ENCODE measurements at regions not wholly inside any gene's neighbourhood (a gene's known extent, or its start where the extent isn't known, plus 50 kb on each side); places are given as distances from the start of the nearest gene placed in this dataset.
"Not testable (repeated sequence)": the region's sequence is repeated elsewhere in the genome, so short reads cannot be mapped to it uniquely, and the experiment has no call there.

DNA sequence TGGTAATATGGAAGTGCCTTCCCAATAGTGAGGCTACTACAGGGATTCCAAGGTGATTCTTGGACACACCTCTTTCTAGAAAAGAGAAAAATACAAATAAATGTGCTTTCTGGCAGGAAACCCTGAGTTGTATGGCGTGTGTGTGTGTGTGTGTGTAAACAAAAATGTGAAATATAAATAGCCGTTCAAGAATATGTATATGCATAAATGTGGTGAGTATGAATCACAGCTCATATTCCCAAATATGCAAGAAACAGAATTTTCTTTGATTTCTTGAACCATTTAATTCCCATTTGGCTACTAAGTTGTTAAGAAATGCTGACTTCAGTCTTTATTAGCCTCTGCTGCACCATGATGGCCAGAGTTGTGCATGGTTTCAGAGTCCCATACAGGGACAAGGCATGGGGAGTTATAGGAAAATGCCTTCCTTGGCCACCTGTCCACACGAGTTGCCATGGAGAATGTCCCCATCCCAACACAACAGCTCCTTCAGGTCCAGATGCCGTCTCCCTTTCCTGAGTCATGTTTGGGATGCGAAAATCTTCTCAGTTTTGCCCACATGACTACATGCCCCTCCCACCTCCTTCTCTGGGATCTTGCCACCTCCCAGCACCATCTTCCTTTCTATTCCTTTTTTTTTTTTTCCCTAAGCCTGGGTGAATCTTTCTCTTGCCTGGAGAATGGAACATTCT is 312.4 kb upstream of the ECI2 start:
- no peak for DNase-seq

DNA sequence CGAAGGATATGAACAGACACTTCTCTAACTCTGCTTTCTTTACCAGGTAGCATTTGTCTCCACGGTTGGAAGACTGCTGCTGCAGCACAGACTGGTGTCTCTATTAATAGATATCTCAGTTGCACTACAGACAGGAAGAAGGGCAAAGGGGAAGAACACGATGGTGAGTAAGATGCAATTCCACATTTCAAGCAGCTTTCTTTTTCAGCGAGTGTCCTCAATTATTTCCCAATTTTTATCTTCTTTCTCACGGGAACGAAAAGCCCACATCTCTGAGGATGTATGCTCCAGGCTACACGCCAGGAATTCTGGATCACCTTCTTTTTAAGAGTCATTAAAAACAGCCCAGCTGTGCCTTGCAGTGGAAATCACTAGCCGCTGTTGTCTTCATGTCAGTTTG is 311.6 kb upstream of the ECI2 start:
- DNase-seq, result no peak

DNA sequence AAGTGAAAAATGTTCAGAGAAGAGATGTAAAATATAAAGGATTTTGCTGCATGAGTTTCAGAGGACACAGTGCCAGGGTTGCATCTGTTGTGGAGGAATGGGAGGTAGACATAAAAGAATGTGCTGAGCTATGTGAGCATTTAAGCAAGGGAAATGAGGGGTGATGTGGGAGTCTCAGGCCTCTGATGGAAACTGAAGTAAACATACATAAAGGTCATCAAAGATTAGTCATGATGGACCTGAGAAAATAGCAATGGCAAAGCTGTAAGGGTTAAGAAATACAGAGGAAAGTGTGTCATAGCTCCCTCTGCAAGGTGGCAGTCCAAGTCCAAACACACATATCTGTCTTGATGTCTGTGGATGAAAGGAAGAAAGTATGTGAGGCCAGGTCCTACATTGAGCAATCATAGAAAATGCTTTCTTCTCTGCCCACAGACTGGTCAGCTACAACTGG is 306.6 kb upstream of the ECI2 start:
- DNase-seq, result no peak

DNA sequence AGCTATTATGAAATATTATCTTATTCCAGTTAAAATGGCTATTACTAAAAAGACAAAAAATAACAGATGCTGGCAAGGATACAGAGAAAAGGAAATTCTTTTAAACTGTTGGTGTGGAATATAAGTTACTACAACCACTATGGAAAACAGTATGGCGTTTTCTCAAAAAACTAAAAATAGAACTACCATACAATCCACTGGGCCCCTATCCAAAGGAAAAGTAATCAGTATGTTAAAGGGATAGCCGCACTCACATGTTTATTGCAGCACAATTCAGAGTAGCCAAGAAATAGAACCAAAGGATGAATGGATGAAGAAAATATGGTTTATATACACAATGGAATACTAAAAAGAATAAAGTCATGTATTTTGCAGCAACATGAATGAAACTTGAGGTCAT is 303.8 kb upstream of the ECI2 start:
- DNase-seq, result no peak

DNA sequence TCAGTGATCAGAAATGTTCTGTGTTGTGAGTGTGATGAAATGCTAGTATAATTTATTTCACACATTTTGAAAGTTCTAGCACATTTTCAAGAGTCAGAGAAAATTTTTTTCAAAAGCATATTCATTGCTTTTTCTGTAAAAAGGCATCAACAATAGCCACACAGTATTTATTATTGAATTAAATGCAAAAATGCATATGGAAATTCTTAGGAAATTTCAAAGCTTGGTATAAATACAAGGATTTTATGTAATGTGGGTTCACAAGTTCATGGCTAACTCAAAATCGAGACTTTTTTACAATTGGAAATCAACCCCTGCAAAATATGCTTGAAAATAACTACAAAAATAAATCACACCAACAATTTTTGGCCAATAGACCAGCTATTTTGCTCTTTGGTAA is 302.0 kb upstream of the ECI2 start:
- DNase-seq, result no peak

DNA sequence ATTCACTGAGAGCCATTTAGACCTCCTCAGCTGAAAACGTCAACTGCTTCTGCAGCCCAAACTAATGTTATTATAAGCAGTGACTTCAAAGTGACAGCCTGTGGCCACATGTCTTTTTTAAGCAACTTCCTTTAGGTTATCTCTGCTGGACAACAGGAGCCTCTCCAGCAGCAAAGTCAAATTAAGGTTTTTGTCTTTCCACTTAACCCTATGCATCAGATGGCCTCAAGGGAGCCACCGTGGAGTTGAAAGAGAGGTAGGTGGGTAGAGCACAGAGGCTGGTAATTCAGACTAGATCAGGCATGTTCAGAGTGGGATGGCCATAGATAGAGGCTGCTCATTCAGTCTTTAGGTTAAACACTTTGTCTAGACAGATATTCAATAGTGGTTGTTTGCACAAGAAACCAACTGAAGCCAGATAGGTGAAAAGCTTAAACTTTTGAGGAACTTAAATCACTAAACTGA is 300.6 kb upstream of the ECI2 start:
- DNase-seq, result no peak

DNA sequence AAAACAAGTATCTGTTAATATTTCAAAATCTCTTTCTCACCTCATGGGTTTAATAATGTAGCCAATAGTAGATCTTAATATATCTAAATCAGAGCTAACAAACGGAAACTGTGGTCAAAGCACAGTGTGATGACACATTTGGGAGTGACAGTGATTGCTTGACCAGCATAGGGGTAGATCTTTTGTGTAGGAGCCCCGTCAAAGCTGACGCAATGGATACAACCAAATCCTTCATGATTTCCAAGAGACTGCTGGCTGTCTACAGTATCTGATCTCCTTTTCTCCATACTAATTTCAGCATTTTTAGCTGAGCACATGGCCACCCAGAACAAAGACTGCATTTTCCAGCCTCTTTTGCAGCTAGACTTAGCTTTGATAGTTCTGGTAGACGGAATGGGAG is 299.3 kb upstream of the ECI2 start:
- DNase-seq, result no peak

DNA sequence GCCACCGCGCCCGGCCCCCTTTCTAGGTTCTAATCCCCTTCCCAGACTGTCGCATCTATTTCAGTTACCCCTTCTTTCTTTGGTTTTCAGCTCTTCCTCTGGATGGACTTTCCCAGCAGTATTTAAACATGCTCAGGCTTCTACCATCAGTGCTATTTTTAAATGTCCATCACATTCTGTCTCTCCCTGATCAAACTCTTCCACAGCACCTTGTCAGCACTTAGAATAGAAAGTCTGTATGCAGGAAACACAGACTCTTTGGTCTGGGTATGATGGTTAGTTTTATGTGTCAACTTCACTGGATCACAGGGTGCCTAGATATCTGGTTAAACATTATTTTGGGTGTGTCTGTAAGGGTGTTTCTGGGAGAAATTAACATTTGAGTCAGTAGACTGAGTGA is 297.8 kb upstream of the ECI2 start:
- DNase-seq, result no peak

DNA sequence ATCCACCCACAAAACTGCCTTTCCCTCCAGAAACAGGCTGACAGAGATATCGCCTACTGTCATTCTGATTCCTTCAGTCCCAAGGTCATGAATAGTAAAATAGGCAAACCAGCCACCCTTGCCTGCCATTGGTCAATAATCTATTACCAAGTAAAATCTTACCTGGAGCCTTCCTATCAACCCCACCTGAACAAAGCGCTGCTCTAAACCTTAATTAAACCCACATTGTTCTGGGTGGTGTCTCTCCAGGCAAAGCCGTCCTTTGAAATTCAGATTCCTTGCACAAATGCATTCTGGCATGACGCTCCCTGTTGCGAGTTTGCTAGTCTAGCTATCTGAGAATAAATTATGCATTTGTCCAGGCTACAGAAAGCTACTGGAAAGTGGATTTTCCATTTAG is 291.6 kb upstream of the ECI2 start:
- no peak for DNase-seq

DNA sequence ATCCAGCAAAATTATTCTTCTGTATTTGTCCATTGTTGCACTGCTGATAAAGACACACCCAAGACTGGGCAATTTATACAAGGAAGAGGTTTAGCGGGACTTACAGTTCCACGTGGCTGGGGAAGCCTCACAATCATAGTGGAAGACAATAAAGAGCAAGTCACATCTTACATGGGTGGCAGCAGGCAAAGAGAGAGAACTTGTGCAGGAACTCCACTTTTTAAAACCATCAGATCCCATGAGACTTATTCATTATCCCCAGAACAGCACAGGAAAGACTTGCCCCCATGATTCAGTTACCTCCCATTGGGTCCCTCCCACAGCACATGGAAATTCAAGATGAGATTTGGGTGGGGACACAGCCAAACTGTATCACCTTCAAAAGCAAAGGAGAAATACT is 286.5 kb upstream of the ECI2 start:
- DNase-seq, result no peak

DNA sequence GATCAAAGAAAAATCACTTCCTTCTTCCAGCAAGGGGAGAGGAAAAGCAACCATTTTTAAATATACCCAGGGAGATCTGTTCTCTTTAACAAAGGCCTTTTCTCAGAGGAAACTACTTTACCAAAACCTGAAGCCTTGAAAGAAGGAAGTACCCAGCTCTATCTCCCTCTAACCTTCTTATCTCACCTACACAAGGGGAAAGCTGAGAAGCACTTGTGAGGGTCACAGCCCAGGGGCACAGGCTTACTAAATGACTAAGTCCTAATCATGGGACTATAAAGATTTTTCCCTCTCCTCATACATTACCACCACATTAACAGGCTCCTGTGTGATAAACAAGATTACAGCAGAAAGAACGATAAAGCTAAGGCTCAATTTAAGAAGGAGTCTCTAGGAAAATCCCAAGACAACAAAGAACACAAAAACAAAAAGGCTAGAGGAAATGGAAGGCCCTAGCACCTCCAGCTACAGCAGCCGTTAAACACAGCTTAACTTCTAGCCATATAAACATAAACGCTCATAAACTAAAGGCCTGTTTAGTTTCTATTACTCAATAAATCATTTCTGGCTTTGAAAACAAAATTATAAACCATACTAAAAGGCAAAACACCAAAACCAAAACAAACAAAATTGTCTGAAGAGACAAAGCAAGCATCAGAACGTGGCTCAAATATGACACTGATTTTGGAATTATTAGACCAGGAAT is 284.9 kb upstream of the ECI2 start:
- no peak for DNase-seq

DNA sequence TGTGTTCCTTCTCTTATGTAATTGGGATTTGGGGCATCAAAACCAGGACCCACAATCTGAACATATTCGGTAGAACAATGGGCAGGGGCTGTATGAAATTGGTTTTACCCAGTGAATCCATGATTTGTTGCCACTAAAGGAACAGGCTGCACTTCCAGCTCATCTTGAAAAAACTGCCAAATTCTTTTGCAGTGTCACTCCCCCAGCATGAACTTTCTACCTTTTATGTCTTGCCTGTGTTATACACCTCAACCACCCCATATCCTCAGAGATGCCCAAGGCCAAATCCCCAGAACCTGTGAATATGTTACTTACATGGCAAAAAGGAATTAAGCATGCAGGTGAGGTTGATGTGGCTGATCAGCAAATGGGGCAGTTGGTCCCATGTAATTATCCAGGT is 280.2 kb upstream of the ECI2 start:
- DNase-seq, result no peak

DNA sequence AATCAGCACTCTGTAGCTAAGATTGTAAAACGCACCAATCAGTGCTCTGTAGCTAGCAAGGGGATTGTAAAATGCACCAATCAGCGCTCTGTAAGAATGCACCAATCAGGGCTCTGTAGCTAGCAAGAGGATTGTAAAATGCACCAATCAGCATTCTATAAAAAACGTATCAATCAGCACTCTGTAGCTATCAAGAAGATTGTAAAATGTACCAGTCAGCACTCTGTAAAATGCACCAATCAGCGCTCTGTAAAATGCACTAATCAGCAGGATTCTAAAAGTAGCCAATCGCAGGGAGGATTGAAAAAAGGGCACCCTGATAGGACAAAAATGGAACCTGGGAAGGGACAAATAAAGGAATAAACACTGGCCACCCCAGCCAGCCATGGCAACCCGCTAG is 278.7 kb upstream of the ECI2 start:
- DNase-seq, result not testable (repeated sequence)

DNA sequence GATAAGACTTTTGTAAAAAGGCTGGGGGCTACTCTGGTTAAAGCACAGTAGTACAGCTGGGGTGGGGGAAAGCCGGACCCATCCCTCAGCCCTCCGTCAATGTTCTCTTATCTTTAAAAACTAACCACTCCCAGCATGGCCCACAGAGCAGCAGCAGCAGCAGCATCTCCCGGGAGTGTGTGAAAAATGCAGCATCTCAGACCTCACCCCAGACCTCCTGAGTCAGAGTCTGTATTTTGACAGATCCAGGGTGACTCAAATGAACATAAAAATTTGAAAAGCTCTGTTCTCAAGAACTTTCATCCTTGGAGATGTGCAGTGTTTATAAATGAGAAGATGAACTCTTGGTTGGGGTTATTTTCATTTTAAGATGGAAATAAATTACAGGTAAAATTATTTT is 277.7 kb upstream of the ECI2 start:
- DNase-seq, result no peak

DNA sequence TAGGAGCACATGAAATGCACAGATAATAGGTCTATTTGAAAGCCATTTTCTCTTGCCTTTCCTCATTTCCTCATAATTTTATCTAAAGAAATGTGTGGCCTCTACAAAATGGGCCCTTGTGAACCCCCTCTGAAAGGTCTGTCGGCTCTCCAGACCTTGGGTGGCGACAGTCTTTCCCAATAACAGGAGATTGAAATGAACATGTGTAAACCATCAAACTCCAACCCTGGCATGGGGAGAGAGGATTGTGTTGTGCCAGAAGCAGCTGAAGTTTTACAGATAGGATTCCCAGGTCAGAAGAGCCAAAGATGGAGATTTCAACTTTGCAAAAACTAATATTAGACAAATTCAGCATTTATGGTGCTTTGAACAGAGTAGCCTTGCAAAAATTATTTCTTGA is 277.1 kb upstream of the ECI2 start:
- no peak for DNase-seq

DNA sequence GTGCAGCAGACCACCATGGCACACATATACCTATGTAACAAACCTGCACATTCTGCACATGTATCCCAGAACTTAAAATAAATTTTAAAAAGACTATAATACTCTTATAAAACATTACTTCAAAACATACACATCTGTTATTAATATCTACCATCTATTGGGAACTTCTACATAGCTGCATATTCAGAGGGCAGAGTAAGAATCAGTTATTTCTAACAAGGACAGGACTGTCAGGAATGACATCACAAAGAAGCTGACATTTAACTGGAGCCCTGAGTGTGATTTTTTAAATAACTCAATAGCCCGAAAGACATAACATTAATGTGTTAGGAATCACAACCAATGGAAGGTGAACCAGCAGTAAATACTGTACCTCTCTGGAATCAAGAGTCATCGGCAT is 276.7 kb upstream of the ECI2 start:
- no peak for DNase-seq

DNA sequence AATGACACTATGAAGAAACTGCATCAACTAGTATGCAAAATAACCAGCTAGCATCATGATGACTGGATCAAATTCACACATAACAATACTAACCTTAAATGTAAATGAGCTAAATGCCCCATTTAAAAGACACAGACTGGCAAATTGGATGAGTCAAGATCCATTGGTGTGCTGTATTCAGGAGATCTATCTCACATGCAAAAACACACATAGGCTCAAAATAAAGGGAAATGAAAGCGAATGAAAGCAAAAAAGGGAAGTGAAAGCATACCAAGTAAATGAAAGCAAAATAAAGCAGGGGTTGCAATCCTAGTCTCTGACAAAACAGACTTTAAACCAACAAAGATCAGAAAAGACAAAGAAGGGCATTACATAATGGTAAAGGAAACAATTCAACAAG is 272.3 kb upstream of the ECI2 start:
- not testable (repeated sequence) for DNase-seq

DNA sequence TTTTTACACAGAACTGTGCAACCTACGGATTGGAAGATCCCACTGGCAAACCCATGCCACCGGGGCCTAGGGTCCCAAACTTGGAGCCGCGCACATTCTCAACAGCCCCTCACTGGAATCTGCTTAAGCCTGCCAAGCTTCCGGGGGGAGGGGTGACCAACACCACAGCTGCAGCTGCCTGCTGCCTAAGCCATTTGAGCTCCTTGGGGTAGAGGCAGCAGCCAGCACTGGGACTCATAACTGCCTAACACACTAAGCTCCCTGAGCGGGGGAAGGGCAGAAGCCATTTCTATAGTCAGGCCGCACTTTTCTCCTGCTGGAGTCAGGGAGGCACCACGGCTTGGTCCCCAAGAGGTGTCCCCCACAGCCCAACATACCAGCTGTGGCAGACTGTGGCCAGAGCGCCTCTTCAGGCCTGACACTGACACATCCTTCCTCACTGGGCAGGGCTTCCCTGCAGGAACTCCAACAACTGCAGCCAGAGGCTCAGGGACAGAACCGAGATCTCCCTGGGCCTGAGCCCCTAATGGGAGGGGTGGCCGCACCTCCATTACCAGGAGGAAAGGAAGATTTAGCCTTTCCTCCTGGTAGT is 270.3 kb upstream of the ECI2 start:
- DNase-seq, result no peak

DNA sequence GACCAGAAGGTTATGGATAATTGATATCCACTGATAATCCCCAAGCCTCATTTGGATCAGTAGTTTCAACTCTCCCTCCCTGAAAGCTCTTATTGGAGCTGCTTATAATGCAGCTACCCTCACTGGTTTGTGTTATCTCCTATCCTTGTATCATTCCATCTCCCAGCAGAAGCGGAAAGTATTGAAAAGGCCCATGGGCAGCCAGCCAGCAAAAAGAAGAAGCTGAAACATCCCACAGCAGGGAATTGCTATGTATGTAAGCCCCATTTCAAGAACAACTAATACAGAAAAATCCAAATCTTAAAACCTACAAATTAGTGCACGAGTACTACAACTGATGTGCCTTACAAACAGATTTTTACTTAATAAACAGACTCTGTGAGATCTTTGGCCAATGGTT is 269.0 kb upstream of the ECI2 start:
- DNase-seq, result no peak

DNA sequence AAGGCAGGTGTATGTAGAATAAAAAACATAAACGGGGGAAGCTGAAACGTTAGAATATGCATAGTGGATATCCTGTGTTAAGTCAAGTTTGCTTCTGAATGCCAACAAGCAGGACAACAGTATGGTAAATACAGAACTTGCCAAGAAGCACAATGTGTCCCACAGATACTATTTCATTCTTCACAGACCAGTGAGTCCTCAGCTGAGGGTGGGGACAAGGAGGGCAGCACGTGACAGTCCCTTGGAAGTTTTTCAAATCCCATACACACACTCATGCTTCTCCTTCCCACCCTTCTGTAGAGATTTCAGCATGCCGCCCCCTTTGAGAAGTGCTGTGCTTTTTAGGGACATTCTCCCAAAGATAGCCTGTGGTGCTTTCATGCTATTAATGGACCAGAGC is 268.5 kb upstream of the ECI2 start:
- no peak for DNase-seq

DNA sequence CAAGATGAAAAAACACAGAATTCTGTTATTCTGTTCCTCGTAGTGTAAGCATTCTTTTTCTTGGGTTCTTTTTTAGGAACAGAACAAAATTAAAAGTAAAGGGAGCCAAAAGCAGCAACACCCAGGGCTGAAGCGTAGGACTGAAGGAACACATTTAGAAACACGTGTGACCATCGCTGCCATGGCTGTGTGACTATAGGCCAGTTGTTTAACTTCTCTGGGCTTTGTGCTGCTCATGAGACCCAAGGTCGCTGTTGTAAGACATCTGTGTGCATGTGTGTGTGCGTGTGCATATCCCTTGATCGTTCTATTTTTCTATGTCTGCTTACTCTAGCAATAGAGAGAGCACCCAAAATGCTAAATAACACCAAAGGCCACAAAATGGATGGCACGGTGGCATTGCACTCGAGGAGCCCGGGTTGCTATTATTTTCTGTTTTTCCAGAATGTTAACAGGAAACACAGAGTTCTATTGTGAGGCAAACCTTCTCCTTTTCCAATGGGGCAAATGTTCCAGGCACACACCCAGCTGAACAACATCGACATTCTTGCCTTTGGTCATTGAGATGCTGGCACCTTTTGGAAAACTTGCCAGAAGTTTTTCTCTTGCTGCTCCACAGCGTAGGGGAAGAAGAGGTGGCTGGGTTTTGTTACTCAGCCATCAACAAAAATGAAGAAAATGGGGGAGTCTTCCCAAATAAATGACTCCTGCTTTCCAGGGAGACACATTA is 267.8 kb upstream of the ECI2 start:
- no peak for DNase-seq

DNA sequence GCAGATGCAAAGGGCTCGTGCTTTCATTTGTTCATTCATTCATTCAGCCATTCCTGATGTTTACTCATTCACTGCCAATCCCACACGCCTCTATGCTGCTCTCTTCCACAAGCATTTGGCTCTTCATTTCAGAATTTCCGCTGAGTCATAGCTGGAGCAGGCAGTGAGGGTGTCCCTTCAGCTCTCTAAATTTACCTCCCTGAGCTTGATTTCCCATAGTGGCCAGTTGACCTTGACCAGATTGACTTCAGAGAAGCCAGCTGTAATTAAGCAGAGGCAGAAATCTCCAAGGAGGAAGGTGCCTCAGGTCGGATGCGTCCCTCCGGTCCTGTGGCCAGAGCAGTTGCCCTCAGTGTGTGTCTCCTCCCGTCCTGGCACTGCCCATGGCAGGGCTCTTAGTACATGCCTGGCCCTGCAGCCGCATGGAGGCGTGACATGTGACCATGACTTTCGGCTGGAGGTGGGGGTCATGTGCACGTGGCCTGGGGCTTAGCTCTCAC is 267.2 kb upstream of the ECI2 start:
- DNase-seq, result no peak

Measured in NCI-H1436 treated with DMSO at 0.1 percent for 48 hours (cell line).